Effector memory CD8-positive, alpha-beta T cell (primary cell): ENCODE measurements at regions not wholly inside any gene's neighbourhood (a gene's known extent, or its start where the extent isn't known, plus 50 kb on each side); places are given as distances from the start of the nearest gene placed in this dataset.

Source experiments
- ATAC-seq: fragments of 150-1000 bp; cut with Tn5 transposase; replicated peaks from 2 replicates; pipeline ENCODE4 v1.10.0; 2021; ENCODE audit warnings: mild to moderate bottlenecking, moderate library complexity
- DNase-seq, 3 experiments: peaks; one replicate each; pipeline ENCODE4 v3.0.0; 2021
- H3K27ac Mint-ChIP-seq, 2 donors: one replicate each; pipeline ENCODE4 v1.8.0; 2022; ENCODE audit warnings: mild to moderate bottlenecking in 2 of 2, mixed read lengths in 2 of 2, moderate library complexity in 2 of 2
- H3K27me3 Mint-ChIP-seq, 2 donors: one replicate each; pipeline ENCODE4 v1.8.0; 2022; ENCODE audit warnings: mixed read lengths in 2 of 2
- H3K36me3 Mint-ChIP-seq: one replicate; pipeline ENCODE4 v1.8.0; 2022; ENCODE audit warnings: mild to moderate bottlenecking, moderate library complexity, mixed read lengths; ENCODE audit not compliant: insufficient read depth
- H3K4me1 Mint-ChIP-seq, 2 donors: one replicate each; pipeline ENCODE4 v1.8.0; 2022; ENCODE audit warnings: low read depth in 2 of 2, mixed read lengths in 2 of 2
- H3K4me3 Mint-ChIP-seq, 2 donors: one replicate each; pipeline ENCODE4 v1.8.0; 2022; ENCODE audit warnings: mild to moderate bottlenecking in 2 of 2, mixed read lengths in 2 of 2, moderate library complexity in 2 of 2
- H3K9me3 Mint-ChIP-seq, 2 donors: one replicate each; pipeline ENCODE4 v1.8.0; 2022; ENCODE audit warnings: mixed read lengths in 2 of 2

DNA sequence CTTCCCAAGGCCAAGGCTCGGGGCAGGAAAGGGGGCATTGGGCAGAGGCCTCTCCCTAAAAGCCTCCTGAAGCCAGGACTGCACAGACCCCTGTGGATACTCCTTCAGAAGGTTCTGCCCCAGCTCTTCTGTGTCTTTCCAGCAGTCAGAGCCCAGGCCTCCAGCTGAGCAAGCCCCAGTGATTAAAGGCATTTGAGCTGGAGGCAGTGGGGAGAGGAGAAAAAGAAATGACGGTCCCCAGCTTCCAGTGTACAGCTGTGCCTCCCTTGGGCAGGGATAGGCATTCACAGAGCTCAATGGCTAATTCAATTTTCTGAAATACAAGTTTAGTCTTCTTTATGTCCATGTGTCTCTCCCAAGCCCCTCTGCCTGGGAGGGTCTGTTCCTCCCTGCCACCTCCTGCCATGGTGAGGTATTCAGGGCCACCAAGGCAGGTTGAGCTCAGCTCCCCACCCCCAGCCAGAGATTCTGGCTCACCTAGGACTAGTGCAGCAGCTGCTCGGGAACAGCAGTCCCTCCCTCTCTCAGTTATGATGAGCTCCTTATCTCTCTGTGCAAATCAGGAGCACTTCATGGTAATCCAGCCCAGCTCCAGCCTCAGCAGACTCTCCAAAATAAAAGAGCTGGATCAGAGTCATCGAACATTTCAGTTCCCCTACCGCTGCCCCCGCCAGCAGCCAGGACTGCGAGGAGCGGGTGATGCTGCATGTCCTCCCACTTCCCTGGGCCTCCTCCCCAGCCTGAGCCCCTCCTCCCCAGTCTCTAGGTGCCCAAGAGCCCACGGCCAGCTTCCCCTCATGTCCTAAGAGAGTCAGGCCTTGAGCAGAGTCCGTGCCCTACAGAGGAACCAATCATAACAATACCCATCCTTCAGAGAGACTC is 208.4 kb upstream of the ZC3H12A start:
- ATAC-seq (no peak), DNase-seq (no peak)
- Mint-ChIP-seq H3K4me3 (no peak overlapping the region), H3K27ac (no peak overlapping the region), H3K36me3 (no peaks in the 10 kb centered on the region), H3K4me1 (no peaks in the 10 kb centered on the region), H3K27me3 (peaks cover 30 to 66% of the 10 kb centered on the region in 2 donors), H3K9me3 (no peaks in the 10 kb centered on the region)

DNA sequence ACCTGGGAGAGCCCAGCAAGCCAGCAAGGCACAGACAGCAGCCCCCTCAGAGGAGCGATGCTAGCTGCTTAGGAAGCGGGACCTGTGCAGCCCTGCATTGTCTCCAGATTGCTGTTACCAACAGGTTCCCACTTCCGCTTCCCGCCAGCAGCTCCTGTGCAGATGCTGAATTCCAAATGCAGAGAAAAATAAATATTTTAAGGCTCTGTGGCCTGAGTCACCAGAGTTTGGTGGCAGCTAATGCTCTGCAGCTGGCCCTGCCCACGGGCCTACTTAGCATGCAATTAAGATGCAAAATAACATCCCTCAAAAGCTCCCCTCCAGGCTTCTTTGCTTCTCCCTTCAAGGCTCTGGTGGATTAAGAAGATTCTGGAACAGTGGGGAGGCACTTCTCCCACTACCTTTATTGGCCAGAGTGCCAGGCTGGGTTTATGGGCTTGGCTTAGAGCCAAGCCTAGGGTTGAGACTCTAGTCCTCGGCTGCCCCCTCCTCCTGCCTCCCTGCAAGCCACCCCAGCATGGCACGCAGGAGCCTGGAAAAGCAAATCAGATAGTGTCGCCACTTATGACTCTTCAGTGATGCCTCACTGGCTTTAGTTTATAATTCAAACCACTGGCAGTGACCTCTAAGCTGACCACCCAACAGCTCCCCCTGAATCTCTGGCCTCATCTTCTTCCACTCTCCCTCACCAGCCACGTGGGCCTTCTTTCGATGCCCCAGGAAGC is 207.1 kb upstream of the ZC3H12A start:
- H3K4me1 Mint-ChIP-seq = no peaks in the 10 kb centered on the region
- peaks cover 41 to 68% of the 10 kb centered on the region in 2 donors for H3K27me3 Mint-ChIP-seq
- H3K4me3 Mint-ChIP-seq = no peak overlapping the region
- no peak overlapping the region for H3K27ac Mint-ChIP-seq
- ATAC-seq (no peak), DNase-seq (no peak)
- H3K36me3 Mint-ChIP-seq = no peaks in the 10 kb centered on the region
- H3K9me3 Mint-ChIP-seq = no peaks in the 10 kb centered on the region

DNA sequence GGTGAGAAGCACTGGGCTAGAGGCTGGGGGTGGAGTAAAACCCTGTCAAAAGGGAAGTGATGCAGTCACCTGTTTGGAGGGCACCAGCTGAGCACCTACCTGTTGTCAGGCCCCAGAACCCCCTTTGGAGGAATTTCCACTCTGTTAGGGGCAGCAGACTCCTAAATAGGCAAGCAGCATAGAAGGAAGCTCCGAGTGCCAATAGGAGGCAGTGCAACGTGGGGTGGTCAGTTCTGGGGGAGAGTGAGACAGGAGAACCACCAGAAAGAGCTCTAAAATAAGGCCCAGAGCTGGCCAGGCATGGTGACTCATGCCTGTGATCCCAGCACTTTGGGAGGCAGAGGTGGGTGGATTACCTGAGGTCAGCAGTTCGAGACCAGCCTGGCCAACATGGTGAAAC is 203.7 kb upstream of the ZC3H12A start:
- DNase-seq (no peak), ATAC-seq (no peak)
- Mint-ChIP-seq H3K4me3 (no peak overlapping the region), H3K27me3 (peaks cover 42 to 90% of the 10 kb centered on the region in 2 donors), H3K36me3 (no peaks in the 10 kb centered on the region), H3K4me1 (no peaks in the 10 kb centered on the region), H3K9me3 (no peaks in the 10 kb centered on the region), H3K27ac (no peak overlapping the region)

DNA sequence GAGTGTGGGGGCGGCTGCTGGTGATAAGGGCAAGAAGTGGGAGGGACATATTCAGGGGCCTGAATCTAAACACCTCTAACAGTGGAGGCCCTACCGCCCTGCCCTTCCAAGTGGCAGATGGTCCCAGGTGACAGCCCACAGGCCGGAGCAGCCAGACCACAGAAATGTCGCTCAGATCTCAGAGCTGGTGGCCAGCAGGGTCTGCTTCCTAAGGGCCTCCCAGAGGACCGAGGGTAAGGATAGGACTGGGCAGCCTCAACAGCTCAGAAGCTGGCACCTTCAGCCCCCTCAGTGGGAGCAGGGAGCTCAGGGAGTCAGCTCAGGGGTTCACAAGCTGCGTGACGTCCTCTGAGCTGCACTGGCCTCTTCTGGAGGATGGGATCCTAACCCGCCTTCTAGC is 201.8 kb upstream of the ZC3H12A start:
- no peak overlapping the region for H3K4me3 Mint-ChIP-seq
- peaks cover 39 to 86% of the 10 kb centered on the region in 2 donors for H3K27me3 Mint-ChIP-seq
- H3K36me3 Mint-ChIP-seq = no peaks in the 10 kb centered on the region
- H3K27ac Mint-ChIP-seq = no peak overlapping the region
- no peaks in the 10 kb centered on the region for H3K9me3 Mint-ChIP-seq
- DNase-seq (no peak), ATAC-seq (no peak)
- no peaks in the 10 kb centered on the region for H3K4me1 Mint-ChIP-seq

DNA sequence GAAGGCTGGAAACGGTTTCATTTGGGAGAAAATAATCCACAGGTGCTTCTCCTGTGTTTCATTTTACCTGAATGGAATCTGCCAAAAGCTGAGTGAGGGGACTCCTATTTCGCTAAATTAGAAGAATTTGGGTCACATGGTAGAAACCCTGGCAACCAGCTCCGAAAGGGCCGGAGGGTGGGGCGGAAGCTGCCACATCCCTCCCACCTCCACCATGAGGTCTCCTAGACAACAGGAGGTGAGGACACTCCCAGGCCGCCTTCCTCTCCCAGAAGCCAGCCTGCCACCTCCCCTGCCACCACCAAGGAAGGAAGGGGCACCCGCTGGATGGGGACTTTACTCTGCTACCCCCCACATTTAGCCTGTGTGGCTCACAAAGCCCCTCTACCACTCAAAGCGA is 199.9 kb upstream of the ZC3H12A start:
- DNase-seq = no peak
- Mint-ChIP-seq H3K9me3 (peaks cover 0 to 7% of the 10 kb centered on the region in 2 donors), H3K36me3 (no peaks in the 10 kb centered on the region), H3K27ac (no peak overlapping the region), H3K4me3 (no peak overlapping the region), H3K4me1 (no peaks in the 10 kb centered on the region), H3K27me3 (peaks cover 41 to 88% of the 10 kb centered on the region in 2 donors)
- ATAC-seq = no peak

DNA sequence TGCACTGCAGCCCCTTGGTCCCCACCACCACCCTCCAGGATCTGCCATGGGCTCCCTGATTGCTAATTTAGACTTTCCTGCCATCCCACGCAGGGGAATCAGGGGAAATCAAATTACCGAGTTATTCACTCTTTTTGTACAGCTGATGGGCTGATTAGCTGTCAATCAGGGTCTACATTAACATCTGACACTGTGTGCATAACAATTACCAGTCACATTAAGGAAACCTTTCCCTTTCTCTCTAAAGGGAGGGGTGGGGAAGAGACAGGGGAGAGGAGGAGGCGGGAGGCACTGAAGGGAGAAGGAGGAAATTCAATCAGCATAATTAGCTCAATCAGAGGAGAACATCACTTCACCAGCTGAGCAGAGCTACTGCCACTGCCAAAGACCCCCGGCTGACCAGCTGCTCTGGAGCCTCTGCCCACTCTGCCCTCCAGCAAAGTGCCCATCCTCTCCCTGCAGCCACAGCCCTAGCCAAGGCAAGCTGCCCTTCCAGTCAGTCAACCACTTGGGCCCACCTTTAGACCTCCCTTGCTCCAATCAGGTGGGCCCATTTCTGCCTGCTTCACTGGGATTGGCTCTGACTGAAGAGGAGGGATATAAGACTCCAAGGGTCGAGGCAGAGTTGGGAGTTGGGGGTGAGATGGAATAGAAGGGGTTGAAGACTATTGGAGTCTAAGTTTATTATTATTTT is 199.3 kb upstream of the ZC3H12A start:
- ATAC-seq = no peak
- H3K27ac Mint-ChIP-seq = no peak overlapping the region
- peaks cover 2 to 13% of the 10 kb centered on the region in 2 donors for H3K9me3 Mint-ChIP-seq
- no peaks in the 10 kb centered on the region for H3K36me3 Mint-ChIP-seq
- no peaks in the 10 kb centered on the region for H3K4me1 Mint-ChIP-seq
- peaks cover 46 to 88% of the 10 kb centered on the region in 2 donors for H3K27me3 Mint-ChIP-seq
- H3K4me3 Mint-ChIP-seq = no peak overlapping the region
- DNase-seq = no peak

DNA sequence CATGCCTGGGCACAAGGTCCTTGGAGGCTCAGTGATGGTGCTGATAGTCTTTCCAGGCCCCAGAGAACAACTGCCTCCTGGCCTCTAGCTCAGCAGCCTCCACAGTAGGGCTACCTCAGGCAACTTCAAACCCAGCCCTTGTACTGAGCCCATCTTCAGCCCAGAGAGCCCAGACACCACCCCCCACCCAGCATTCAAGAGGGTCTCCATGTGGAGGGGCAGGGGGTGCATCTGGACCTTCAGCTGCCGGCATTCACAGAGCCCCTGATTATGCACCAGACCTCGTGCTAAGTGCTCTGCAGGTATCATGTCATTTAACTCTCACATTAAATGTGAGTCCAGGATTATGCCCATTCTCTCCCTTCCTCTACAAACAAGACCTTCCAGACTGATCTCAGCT is 197.0 kb upstream of the ZC3H12A start:
- ATAC-seq = no peak
- Mint-ChIP-seq H3K27me3 (peaks cover 32 to 89% of the 10 kb centered on the region in 2 donors), H3K9me3 (peaks cover 5 to 23% of the 10 kb centered on the region in 2 donors), H3K36me3 (no peaks in the 10 kb centered on the region), H3K4me1 (no peaks in the 10 kb centered on the region), H3K27ac (no peak overlapping the region), H3K4me3 (no peak overlapping the region)
- no peak for DNase-seq

DNA sequence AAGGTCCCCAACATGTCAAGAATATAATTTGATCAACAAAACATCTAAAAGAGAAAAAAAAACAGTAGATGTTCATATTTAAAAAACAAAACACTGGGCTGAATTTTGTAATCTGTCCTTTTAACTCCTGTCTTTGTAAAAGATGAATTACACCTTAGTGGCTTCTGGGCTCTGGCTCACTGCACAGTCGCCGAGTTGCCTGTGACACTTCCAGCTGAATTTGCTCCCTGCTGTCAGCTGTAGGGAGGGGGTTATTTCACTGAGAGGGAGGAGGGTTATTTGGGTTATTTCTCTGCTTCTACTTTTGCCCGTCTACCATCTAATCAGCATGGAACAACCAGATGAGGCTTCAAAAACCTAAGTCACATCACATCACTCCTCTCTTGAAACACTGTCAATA is 193.0 kb upstream of the ZC3H12A start:
- Mint-ChIP-seq H3K4me3 (no peak overlapping the region), H3K27ac (no peak overlapping the region), H3K4me1 (no peaks in the 10 kb centered on the region), H3K9me3 (peaks cover 5 to 23% of the 10 kb centered on the region in 2 donors), H3K27me3 (peaks cover 39 to 72% of the 10 kb centered on the region in 2 donors), H3K36me3 (no peaks in the 10 kb centered on the region)
- ATAC-seq (no peak), DNase-seq (no peak)

DNA sequence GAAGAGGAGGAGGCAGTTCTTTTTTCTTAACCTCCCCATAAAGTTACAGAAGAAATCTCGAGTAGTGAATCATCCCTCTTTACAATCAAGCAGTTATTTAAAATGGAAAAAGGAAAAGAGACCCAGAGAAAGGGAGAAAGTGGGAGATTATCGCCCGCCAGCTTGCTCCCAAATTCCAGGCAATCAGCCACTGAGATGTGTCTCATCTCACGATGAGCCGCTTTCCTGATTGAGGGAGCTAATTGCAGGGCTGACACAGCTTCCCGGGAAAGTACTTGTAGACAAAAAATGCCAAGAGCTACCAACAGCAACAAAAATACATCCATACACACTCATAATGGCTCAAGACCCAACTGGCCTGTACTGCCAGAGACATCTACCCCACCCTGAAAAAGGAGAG is 191.6 kb upstream of the ZC3H12A start:
- Mint-ChIP-seq H3K36me3 (no peaks in the 10 kb centered on the region), H3K4me1 (no peaks in the 10 kb centered on the region), H3K4me3 (no peak overlapping the region), H3K27ac (no peak overlapping the region), H3K9me3 (peaks cover 5 to 23% of the 10 kb centered on the region in 2 donors), H3K27me3 (peaks cover 29 to 65% of the 10 kb centered on the region in 2 donors)
- DNase-seq (no peak), ATAC-seq (no peak)

DNA sequence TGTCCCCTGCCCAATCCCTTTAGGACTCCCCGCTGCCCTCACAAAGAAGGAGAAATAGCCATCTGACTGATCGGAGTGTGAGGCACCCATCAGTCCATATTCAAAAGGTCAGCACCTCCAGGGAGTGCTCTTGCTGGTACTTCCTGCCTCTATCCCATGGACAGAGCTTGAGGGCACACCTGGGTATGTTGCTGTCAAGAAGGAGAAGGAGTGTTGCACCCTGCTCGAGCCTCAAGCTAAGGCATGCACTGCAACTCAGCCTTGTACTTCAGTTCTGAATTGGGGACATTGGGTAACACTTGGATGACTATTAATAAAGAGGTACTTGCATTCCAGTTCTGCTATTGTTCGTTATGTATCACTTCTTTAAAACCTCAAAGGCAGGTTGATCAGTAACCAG is 190.3 kb upstream of the ZC3H12A start:
- Mint-ChIP-seq H3K9me3 (peaks cover 5 to 20% of the 10 kb centered on the region in 2 donors), H3K36me3 (no peaks in the 10 kb centered on the region), H3K4me3 (no peak overlapping the region), H3K27ac (no peak overlapping the region), H3K4me1 (no peaks in the 10 kb centered on the region), H3K27me3 (peaks cover 32 to 62% of the 10 kb centered on the region in 2 donors)
- ATAC-seq = no peak
- DNase-seq = no peak

DNA sequence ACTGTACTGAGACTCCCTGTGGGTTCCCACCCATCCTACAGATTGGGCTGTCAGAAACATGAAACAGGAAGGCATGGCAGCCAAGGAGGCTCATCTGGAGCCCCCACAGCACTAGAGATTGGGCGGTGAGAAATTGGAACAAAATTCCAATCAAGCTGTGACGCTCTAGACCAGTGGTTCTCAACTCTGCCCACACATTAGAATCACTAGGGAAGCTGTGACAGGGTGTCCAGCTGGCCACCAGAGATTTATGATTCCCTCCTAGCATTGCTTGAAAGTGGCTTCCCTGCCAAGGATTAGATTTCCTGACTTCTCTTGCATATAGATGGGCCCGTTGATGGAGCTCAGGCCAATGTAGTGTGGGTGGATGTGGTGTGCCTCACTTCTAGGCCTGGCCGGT is 187.5 kb upstream of the ZC3H12A start:
- peaks cover 23 to 48% of the 10 kb centered on the region in 2 donors for H3K27me3 Mint-ChIP-seq
- no peak overlapping the region for H3K27ac Mint-ChIP-seq
- no peak overlapping the region for H3K4me3 Mint-ChIP-seq
- ATAC-seq (no peak), DNase-seq (no peak)
- H3K36me3 Mint-ChIP-seq = no peaks in the 10 kb centered on the region
- H3K9me3 Mint-ChIP-seq = peaks cover under 1 to 2% of the 10 kb centered on the region in 2 donors
- no peaks in the 10 kb centered on the region for H3K4me1 Mint-ChIP-seq

DNA sequence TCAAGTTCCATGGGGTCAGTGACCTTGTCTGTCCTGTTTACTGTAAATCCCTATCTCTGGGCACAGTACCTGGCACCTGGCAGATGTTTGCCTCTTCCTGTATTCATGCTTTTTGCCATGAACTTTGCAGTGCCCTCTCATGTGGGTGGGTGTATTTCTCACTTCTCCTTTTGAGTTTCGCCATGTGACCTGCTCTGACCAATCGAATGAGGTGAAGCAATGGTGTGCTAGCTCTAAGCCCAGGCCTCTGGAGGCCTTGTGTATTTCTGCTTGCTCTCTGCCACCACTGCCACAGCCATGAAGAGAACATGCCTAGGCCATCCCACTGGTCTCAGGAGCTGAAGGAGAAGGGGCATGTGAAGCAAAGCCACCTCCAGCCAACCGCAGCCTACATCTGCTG is 185.5 kb upstream of the ZC3H12A start:
- Mint-ChIP-seq H3K4me1 (no peaks in the 10 kb centered on the region), H3K9me3 (no peaks in the 10 kb centered on the region), H3K27me3 (peaks cover 22 to 37% of the 10 kb centered on the region in 2 donors), H3K27ac (no peak overlapping the region), H3K4me3 (no peak overlapping the region), H3K36me3 (no peaks in the 10 kb centered on the region)
- DNase-seq = no peak
- peak; percentile 48 for ATAC-seq

DNA sequence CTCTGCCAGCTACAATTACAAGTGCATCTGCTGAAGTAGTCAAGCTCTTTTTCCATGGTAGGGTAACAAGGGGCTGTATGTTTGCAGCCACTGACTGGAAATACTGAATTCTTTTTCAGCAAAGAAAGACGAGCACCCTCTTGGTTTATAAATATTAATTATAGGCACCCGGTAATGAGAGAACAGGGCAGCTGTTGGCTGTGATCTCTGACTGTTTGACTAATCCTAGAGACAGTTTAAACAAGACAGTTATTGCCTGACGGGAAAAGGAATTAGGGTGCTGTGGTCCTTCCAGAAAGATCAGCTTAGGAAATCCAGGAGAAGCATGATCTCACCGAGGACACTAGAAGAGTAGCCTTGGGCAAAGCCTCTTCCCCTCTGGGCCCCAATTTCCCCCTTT is 183.7 kb upstream of the ZC3H12A start:
- ATAC-seq (no peak), DNase-seq (no peak)
- Mint-ChIP-seq H3K27ac (no peak overlapping the region), H3K4me3 (no peak overlapping the region), H3K27me3 (peaks cover 33 to 49% of the 10 kb centered on the region in 2 donors), H3K9me3 (no peaks in the 10 kb centered on the region), H3K36me3 (no peaks in the 10 kb centered on the region), H3K4me1 (no peaks in the 10 kb centered on the region)
